IMR-90 (cell line): ENCODE measurements at regions not wholly inside any gene's neighbourhood (a gene's known extent, or its start where the extent isn't known, plus 50 kb on each side); places are given as distances from the start of the nearest gene placed in this dataset.

Source experiments
- FOS ChIP-seq: fragments of 150-350 bp; IDR thresholded peaks from 2 replicates; pipeline ENCODE4 v1.6.1; 2016; ENCODE audit warnings: low read depth, low read length
- POLR2A ChIP-seq: IDR thresholded peaks from 2 replicates; pipeline ENCODE4 v1.6.1; 2012; ENCODE audit warnings: mild to moderate bottlenecking, low read depth, low read length
- TF ChIP-seq, protein P1 (sequence below): fragments of 150-350 bp; IDR thresholded peaks from 2 replicates; pipeline ENCODE4 v1.6.1; 2017; ENCODE audit warnings: mild to moderate bottlenecking, antibody characterized with exemption, low read length, low read depth
- TF ChIP-seq, protein P2 (sequence below): conservative IDR thresholded peaks from 2 replicates; pipeline ENCODE4 v1.5.1; 2012; ENCODE audit warnings: mild to moderate bottlenecking, low read depth, low read length, improper control_type of control experiment
- TF ChIP-seq, protein P3 (sequence below): fragments of 150-350 bp; IDR thresholded peaks from 2 replicates; pipeline ENCODE4 v1.6.1; 2016; ENCODE audit warnings: low read depth, mild to moderate bottlenecking, low read length, moderate library complexity, borderline replicate concordance

DNA sequence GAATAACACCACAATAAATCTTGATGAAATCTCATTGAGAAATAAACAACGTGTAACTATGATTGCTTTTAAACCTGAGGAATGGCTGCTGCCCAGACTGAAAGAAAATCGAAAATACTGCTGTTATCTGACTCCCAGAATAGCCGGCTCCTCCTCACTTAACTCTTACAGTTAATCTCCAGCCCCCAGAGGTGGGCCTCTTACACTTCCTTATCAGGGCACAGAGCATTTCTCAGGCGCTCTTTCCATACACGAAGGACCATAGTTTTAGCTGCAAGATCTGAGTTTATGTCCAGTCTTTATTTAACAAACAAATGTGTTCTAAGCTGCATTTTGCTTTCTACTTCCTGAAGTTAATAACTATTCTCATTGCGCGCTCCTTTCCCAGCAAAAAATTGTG lies 206.9 kb downstream of the MAP2K4 start:
- TF ChIP-seq, protein P1, sequence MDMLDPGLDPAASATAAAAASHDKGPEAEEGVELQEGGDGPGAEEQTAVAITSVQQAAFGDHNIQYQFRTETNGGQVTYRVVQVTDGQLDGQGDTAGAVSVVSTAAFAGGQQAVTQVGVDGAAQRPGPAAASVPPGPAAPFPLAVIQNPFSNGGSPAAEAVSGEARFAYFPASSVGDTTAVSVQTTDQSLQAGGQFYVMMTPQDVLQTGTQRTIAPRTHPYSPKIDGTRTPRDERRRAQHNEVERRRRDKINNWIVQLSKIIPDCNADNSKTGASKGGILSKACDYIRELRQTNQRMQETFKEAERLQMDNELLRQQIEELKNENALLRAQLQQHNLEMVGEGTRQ, result no peak
- no peak for TF ChIP-seq FOS
- TF ChIP-seq, protein P2, sequence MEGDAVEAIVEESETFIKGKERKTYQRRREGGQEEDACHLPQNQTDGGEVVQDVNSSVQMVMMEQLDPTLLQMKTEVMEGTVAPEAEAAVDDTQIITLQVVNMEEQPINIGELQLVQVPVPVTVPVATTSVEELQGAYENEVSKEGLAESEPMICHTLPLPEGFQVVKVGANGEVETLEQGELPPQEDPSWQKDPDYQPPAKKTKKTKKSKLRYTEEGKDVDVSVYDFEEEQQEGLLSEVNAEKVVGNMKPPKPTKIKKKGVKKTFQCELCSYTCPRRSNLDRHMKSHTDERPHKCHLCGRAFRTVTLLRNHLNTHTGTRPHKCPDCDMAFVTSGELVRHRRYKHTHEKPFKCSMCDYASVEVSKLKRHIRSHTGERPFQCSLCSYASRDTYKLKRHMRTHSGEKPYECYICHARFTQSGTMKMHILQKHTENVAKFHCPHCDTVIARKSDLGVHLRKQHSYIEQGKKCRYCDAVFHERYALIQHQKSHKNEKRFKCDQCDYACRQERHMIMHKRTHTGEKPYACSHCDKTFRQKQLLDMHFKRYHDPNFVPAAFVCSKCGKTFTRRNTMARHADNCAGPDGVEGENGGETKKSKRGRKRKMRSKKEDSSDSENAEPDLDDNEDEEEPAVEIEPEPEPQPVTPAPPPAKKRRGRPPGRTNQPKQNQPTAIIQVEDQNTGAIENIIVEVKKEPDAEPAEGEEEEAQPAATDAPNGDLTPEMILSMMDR, result no peak
- no peak for TF ChIP-seq POLR2A
- TF ChIP-seq, protein P3, sequence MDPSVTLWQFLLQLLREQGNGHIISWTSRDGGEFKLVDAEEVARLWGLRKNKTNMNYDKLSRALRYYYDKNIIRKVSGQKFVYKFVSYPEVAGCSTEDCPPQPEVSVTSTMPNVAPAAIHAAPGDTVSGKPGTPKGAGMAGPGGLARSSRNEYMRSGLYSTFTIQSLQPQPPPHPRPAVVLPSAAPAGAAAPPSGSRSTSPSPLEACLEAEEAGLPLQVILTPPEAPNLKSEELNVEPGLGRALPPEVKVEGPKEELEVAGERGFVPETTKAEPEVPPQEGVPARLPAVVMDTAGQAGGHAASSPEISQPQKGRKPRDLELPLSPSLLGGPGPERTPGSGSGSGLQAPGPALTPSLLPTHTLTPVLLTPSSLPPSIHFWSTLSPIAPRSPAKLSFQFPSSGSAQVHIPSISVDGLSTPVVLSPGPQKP, result no peak
